Activated CD4-positive, CD25-positive, alpha-beta regulatory T cell (primary cell): ENCODE measurements at regions not wholly inside any gene's neighbourhood (a gene's known extent, or its start where the extent isn't known, plus 50 kb on each side); places are given as distances from the start of the nearest gene placed in this dataset.
"Not testable (repeated sequence)": the region's sequence is repeated elsewhere in the genome, so short reads cannot be mapped to it uniquely, and the experiment has no call there.

ENCODE experiments used
- DNase-seq, 4 experiments: peaks; one replicate each; lab custom pipeline; 2025; lab: John Stamatoyannopoulos, UW

DNA sequence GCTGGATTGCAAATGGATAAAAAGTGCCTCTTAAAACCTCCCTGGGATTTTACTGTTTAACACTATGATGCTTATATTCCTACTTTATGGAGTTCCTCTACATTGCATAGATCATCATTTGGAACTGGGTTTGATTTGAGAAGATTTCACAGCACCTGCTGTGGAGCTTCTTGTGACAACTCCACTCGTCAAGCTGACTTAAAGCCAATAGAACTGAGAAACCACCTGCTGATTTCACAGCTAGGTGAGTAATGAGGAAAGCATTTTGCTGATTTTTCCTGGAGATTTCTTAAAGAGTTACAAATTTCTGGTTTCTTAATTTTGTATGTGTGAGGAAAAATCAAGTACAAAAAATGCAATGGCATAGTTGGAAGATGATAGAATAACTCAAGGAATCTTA is 739.1 kb upstream of the LRRTM1 start:
- no peak for DNase-seq

DNA sequence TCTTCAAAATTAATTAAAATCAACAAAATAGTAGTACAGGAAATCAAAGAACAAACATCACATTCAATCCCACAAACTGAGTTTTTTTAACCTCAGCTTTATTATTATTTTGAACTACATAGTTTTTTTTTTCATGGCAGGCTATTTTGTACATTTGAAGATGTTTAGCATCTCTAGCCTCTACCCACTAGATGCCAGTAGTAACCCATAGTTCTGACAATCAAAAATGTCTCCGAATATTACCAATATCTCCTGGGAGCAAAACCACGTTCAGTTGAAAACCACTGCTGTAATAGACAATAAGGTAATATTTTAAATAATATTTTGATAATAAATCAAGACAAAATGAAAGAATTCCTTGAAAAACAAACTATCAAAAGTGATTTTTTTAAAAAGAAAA is 702.6 kb upstream of the LRRTM1 start:
- DNase-seq, result no peak

DNA sequence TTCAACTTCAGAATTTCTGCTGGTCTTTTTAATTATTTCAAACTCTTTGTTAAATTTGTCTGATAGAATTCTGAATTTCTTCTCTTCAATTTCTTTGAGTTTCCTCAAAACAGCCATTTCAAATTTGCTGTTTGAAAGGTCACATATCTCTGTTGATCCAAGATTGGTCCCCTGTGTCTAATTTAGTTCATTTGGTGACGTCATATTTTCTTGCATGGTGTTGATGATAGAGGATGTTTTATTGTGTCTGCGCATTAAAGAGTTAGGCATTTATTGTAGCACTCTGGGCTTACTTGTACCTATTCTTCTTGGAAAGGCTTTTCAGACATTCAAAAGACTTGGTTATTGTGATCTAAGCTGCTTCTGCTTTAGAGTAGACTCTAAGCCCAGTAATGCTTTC is 698.4 kb upstream of the LRRTM1 start:
- no peak for DNase-seq

DNA sequence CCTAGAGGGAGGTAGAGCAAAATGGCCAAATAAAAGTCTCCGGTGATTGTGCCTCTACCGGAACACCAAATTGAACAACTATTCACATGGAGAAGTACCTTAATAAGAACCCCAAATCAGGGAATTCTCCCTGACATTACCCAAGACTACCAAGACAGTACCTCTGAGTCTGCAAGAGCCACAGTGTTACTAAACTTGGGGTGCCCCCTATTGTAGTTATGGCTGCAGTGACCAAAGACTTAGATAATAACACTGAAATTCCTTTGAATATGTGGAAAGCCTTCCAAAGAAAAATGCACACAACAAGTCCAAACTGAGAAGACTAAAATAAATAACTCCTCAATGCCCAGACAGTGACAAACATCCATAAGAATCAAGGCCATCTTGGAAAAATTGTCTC is 682.9 kb upstream of the LRRTM1 start:
- DNase-seq, result no peak

DNA sequence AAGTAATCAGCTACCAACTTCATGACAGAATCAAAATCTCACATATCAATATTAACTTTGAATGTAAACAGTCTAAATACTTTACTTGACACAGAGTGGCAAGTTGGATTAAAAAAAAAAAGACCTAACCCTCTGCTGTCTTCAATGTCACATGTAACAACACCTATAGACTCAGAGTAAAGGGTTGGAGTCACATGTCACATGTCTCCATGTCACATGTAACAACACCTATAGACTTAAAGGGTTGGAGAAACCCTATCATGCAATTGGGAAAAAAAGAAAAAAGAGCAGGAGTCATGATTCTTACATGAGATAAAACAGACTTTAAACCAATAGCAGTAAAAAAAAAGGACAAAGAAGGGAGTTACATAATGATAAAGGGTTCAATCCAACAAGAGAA is 665.3 kb upstream of the LRRTM1 start:
- DNase-seq, result no peak

DNA sequence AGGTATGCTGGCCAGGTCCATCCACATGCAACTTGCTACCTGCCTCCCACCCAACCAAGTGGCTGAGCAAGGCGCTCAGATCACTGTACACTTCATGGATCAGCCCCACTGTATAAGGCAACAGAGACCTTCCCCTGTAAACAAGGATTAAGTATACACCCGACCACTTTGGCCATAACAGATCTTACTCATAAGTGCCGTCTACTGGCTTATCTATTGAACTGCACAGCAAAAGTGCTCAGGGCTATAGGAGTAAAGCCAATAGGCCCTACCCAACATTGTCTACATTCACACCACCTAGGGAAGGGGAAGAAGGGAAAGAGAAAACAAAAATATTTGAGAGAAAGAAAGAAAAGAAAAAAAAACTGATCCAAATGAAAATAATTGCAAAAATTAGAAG is 663.9 kb upstream of the LRRTM1 start:
- DNase-seq, result no peak

DNA sequence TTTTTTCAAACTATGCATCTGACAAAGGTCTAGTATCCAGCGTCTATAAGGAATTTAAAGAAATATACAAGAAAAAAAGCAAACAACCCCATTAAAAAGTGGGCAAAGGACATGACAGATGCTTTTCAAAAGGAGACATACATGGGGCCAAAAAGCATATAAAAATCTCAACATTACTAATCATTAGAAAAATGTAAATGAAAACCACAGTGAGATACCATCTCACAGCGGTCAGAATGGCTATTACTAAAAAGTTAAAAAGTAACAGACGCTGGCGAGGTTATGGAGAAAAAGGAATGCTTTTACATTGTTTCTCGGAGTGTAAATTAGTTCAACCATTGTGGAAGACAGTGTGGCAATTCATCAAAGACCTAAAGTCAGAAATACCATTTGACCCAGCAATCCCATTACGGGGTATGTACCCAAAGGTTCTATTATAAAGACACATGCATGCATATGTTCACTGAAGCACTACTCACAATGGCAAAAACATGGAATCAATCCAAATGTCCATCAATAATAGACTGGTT is 643.1 kb upstream of the LRRTM1 start:
- DNase-seq, result no peak

DNA sequence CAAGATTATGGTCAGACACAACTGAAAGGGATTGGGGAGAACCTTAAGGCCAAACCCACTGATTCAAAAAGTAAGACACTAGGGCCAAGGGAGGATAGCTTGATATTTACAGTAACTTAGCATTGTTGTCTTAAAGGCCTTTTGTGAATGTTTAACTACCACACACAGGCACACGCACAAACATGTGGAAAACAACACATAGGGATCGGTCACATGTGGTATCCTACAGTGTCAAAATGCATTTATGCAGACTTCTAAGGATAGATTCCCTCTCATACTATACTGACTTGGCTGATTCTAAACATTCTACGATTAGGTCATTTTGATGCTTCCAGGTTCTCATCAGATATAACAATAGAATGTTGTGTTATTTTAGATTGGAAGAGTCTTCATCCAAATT is 638.9 kb upstream of the LRRTM1 start:
- no peak for DNase-seq

DNA sequence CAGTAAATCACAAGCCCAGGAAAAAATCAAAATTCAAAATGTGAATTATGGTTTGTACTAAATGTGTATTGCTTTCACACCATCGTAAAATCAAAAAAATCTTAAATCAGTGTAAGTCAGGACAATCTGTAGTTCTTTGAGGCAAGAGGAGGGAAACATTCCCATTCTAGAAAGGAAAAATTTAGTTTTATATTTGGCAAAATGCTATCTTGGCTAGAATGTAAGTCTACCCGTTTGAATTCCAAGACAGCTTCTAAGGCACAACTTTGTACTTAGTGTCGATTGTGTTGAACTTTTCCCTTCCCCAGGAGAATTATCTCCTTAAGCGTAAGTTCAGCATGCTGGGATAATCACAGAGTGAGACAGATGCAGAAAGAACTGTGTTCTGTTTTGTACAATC is 638.2 kb upstream of the LRRTM1 start:
- no peak for DNase-seq

DNA sequence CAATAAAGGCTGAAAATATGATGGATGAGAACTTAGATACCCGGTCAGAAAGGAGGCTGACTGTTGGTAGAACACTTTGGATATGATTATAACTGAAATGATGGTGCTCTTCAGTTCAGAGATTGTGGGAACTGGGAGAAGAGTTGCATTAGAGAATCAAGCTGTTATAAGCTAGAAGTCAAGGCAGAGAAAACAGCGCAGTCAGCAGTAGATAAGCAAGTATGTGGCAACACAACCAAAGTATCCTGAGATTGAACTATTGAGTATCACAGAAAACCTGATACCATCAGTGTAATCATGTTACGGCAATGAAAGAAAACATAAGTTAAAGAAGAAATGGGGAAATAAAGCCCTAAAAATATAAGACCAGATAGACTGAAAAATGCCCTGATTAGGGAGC is 633.9 kb upstream of the LRRTM1 start:
- DNase-seq, result no peak

DNA sequence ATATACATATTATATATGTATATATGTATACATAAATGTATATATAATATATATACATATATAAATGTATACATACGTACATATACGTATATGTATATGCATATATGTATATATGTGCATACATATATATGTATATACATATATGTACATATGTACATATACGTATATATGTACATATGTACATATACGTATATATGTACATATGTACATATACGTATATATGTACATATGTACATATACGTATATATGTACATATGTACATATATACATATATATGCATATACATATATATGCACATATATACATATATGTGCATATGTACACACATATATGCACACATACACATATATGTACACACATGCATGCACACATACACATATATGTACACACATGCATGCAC is 627.3 kb upstream of the LRRTM1 start:
- not testable (repeated sequence) for DNase-seq

DNA sequence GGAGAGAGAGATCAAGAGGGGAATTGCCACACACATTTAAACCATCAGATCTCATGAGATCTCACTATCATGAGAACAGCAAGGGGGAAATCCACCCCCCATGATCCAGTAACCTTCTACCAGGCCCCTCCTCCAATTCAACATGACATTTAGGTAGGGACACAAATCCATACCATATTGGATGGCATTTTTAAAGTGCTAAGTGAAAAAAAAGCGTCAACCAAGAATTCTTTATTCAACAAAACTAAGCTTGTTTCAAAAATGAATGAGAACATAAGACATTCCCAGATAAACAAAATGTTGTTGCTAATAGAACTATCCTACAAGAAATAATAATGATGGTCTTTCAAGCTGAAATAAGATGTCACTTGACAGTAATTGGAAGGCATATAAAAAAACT is 626.2 kb upstream of the LRRTM1 start:
- no peak for DNase-seq

DNA sequence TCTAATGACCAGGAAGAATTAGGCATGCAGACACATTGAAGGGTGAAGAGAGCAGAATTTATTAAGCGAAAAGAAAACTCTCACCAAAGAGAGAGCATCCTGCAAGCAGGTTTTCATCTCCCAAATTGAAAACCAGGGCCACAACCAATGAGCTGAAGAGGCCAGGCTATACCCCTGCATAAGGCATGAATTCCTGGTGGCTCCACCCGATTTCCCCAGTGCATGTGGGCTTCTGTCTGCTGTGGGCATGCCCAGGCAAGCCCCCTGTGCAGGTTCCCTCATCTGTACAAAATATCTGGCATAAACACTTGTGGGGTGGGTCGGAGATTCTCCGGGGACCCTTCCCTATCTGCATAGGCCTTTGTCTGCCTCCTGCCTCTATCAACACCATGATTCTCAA is 621.6 kb upstream of the LRRTM1 start:
- DNase-seq, result no peak

DNA sequence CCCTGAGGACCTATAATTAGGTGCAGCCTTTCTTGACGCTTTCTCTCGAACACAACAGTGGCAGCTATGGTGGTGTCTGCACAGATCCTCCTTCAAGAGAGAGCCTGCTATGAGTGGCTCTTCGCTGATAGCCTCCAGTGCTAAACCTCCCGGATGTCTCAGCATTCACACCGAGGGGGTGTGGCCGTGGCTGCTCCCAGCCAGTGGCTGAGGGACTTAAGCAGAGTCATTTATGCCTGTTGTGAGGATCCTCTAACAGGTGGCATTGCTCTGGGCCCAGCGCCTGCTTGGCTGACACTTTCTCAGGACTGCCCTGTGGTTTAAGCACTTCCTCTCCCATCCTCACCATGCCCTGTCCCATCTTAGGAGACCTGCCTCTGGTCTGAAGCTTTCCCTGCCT is 592.0 kb upstream of the LRRTM1 start:
- DNase-seq, result no peak

DNA sequence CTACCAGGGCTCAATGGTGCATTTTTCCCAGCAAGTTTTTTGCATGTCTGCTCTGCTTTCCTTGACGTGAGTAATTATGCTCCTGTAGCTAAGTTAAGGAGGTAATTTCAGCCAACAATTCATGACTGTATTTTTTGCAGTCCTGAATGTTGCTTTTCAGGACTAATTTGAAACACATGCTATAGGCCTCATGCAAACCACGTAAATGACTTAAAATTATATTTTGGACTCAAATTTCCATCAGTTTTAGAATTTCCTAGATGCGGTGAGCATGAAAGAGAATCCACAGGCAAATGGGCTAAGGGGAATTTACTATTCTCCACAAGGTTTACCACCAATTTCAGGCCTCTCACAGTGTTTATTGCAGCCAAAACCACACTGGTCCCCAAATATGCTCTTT is 589.9 kb upstream of the LRRTM1 start:
- no peak for DNase-seq

DNA sequence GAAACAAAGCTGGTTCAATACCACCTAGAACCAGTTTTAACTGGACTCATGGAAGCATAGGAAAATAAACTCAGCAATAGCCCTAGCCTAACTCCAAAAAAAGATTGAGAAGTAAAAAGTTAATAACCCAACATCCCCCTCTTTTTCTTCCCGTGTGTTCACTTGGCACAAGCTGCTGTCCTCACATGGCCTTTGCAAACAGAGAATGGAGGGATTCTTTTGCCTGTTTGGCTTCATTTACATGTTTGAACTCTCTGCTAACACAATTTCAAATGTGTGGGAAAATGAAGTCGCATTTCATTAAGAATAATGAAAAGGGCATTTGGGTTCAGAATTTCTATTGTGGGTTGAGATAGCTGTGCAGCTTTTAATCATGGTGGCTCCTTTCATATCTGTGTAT is 589.2 kb upstream of the LRRTM1 start:
- no peak for DNase-seq

DNA sequence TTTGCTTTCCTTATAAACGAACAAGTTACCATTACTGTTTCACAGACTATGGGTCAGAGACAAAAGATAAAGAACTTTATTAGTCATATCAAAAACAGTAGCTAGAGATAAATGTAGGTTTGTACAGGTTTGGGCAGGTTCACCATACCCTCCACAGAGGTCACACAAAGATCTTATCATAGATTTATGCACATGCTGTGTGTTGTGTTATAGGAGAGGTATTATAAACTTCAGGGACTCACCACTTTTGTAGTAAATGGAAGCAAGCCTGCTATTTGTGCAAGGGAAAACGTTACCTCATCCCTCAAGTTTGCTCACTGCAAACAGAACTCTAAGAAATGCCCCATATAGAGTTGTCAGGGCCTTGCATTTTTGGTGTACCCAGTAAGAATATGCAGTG is 584.5 kb upstream of the LRRTM1 start:
- no peak for DNase-seq

DNA sequence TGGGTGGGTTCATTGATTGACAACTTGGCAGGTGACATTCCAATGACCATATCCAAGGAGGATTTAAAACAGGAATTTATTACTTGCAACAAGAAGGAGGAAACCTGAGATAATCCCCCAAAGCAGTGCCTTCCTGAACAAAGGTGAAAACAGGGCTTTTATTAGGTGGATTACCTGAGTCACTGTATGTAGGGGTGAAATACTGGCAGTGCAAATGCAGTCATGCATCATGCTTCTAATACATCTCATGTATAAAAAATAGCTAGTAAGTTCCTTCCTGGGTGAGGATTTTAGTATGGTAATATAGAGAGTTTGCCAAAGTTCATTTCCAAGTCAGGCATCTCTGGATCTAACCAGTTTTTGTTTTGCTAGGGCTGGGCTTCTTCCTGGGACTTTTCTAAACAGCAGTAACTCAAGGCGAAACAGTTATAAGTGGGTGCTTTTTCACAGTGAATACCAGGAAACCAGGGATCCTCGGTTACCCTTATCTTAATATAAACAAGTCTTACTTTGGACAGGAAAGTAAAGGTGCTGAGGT is 583.4 kb upstream of the LRRTM1 start:
- no peak for DNase-seq

DNA sequence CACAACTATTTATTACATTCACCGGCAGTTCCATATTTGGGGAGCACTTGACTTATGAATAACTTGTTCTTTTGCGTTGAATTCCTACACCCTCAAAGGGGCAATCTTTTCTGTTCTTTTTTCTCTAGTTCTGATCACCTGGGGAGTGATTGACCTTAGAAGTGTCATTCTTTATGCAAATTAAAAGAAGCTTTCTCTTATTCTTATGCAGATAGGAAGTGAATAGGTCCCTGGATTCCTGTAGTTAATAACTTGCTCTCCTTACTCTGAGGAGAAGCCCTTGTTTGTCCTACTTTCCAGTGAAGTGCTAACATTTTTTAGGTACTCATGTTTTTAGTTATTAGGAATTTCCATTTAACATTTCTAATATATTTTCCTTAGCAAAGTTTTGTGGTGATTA is 569.8 kb upstream of the LRRTM1 start:
- DNase-seq, result no peak

DNA sequence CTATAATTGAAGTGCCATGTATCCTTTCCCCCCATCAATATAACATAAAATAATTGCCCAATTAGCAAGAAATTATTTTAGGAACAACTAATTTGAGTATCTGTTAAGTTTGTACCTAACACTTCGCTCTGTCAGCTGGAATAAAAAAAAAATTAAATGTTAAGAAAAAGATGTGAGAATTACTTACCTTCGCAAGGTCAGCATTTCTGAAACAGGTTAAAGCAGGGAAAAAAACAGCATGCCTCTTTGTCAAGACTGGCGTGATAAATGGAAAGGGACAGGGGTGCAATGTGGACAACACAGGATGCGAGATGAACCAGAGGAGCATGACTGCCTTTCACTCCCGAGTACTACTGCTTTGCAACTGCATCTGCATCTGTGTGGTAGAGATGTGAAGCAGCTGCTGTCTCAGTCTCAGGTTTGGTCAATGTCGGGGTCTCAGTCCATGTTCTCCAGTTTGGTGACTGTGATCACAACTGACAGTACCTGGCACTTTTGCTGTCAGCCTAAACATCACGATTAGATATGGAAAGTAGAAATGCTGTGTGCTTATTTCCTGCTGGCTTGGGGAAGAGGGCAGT is 565.4 kb upstream of the LRRTM1 start:
- DNase-seq, result no peak

DNA sequence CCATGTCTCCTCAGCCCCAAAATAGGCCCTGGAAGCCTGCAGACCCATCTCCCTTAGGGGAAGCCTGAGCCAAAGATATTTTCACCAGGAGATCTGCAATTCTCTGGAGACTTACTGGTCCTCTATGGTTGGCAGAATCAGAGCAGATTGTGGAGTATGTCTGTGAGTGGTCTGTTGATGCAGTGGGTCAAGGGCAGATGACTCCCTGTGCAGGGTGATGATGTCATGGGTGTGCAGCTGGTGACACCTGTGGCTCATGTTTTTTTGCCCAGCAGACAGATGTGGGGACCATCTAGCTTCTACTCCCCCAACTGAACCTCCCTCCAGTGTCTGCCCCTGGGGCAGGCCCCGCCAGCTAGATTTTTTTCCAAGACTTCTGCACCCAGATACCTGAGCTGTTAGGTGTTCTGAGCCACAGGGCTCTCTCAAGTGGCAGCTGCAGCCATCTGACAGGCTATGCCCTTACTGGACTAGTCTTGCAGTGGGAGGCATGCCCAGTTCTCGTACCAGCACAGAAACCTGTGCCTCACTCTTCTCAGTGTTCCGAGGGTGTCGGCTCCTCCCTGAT is 558.7 kb upstream of the LRRTM1 start:
- DNase-seq, result no peak

DNA sequence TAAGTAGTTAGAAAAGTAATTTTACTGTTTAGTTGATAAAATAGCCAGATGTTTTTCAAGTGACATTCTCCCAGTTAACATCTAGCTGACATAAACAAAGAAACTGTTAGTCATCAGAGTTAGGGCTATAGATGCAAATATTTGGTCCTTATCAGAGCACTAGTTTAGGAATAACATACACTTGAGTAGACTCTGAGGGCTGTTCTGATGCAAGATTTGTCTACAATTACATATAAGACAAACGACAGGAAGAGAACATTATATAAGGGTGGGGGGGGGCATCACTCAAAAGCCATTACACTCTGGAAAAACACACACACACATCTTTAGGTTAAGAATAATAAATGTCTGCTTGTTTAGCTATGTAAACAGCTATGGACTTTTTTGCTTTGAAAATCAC is 554.4 kb upstream of the LRRTM1 start:
- DNase-seq, result no peak

DNA sequence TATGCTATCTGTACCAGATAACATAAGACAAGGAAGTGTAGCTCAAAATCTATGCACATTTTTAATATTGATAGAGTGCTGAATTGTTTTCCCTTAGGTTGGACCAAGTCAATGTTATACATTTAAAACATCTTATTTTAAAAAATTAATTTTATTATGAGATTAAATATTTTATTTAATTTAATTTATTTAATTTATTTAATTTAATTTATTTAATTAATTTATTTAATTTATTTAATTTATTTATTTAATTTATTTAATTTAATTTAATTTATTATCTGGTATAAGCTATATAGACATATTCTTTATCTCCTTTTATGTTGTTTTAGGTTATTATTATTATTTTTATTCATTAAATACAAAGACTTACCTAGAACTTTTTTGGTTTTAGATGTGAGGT is 551.7 kb upstream of the LRRTM1 start:
- DNase-seq, result no peak

DNA sequence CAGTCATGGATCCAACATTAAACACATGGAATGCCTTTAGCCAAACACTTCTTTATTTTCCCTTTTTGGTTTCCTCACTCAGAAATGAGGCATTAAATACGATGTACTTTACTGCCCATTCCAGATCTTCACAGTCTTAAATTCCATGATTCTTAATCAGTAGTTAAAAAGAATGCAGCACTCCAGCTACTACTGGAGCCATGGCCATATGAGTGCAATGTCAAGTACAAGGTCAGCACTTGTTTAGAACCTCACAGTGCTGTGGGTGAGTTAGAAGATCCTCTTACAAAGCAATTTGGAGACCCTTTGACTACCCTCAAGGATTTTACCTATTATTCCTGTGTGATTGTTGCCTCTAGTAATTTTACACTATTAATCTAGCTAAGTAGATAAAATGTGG is 550.3 kb upstream of the LRRTM1 start:
- DNase-seq, result no peak
